HCT116 (cell line): ENCODE measurements at regions not wholly inside any gene's neighbourhood (a gene's known extent, or its start where the extent isn't known, plus 50 kb on each side); places are given as distances from the start of the nearest gene placed in this dataset.

Experiments
- ATAC-seq: fragments of 200-7000 bp; cut with Tn5 transposase; 2 replicates; pipeline ENCODE4 v1.9.1; 2020; ENCODE audit warnings: mild to moderate bottlenecking, moderate library complexity
- BruUV-seq: library from RNA; stranded (reverse); fragments of 400-500 nt; replicated peaks from 2 replicates; lab custom pipeline; 2021; lab: Mats Ljungman, UMichigan
- CTCF ChIA-PET: fragments of 300-600 bp; sonication (Branson Sonifier 250); formaldehyde crosslinking; loops from one replicate; lab custom pipeline; 2021; ENCODE audit warnings: antibody characterized with exemption; lab: Charles Lee
- POLR2A ChIA-PET: fragments of 300-600, 350-600 bp; sonication (Branson Sonifier 250); formaldehyde crosslinking; loops from one replicate; lab custom pipeline; 2021; ENCODE audit warnings: antibody characterized with exemption; lab: Charles Lee
- RAD21 ChIA-PET, 2 experiments: fragments of 300-600 bp; sonication (Branson Sonifier 250); formaldehyde crosslinking; loops; one replicate each; lab custom pipeline; 2023; ENCODE audit warnings: low total read pairs in 2 of 2; ENCODE audit not compliant: uncharacterized antibody in 2 of 2, unreplicated experiment in 2 of 2, low non-redundant PET in 1 of 2; lab: Charles Lee
- DNase-seq: peaks from one replicate; pipeline ENCODE4 v3.0.0-alpha.2; 2010; ENCODE audit warnings: low read depth, low spot score
- H2AFZ ChIP-seq: fragments of 200-600 bp; shearing (Covaris generic), sonication (generic); 2 replicates; pipeline ENCODE4 v1.6.1; 2017; ENCODE audit warnings: low read depth, mixed run types, mixed read lengths, antibody characterized with exemption, low read length; ENCODE audit not compliant: poor library complexity, severe bottlenecking
- H3K27ac ChIP-seq: 2 replicates; pipeline ENCODE4 v1.5.1; 2012; ENCODE audit warnings: low read depth, low read length
- H3K27me3 ChIP-seq: fragments of 200-600 bp; sonication (generic); 2 replicates; pipeline ENCODE4 v1.6.1; 2016; ENCODE audit warnings: mixed run types, low read length, mixed read lengths; ENCODE audit not compliant: insufficient read depth
- H3K36me3 ChIP-seq, 2 experiments: fragments of 200-500 bp in 1 of 2; fragments of 200-600 bp in 1 of 2; sonication (Bioruptor generic) in 1 of 2; sonication (generic) in 1 of 2; 2 replicates each; pipeline versions ENCODE4 v1.5.1 to v1.6.1; 2014 to 2016; ENCODE audit warnings: low read length in 2 of 2, inconsistent platforms in 1 of 2, mixed read lengths in 1 of 2, mixed run types in 1 of 2; ENCODE audit not compliant: insufficient read depth in 2 of 2, control insufficient read depth in 1 of 2
- H3K4me1 ChIP-seq, 2 experiments: fragments of 200-600 bp in 1 of 2; sonication (generic) in 1 of 2; 2 replicates each; pipeline versions ENCODE4 v1.5.1 to v1.6.1; 2012 to 2017; ENCODE audit warnings: low read length in 2 of 2, inconsistent platforms in 1 of 2, mild to moderate bottlenecking in 1 of 2, mixed read lengths in 1 of 2, mixed run types in 1 of 2, moderate library complexity in 1 of 2; ENCODE audit not compliant: insufficient read depth in 2 of 2, control insufficient read depth in 1 of 2
- H3K4me2 ChIP-seq: fragments of 200-600 bp; sonication (generic); 2 replicates; pipeline ENCODE4 v1.6.1; 2017; ENCODE audit warnings: mixed run types, low read length, mixed read lengths
- H3K4me3 ChIP-seq, 2 experiments: fragments of 200-600 bp in 1 of 2; sonication (generic) in 1 of 2; replicated peaks in 1 of 2; 2 replicates each; pipeline ENCODE4 v1.5.1; 2011 to 2016; ENCODE audit warnings: low read length in 2 of 2, control low read depth in 1 of 2, low read depth in 1 of 2, mild to moderate bottlenecking in 1 of 2, mixed read lengths in 1 of 2, mixed run types in 1 of 2
- H3K79me2 ChIP-seq: fragments of 200-600 bp; sonication (generic); 2 replicates; pipeline ENCODE4 v1.6.1; 2017; ENCODE audit warnings: mild to moderate bottlenecking, mixed run types, low read length, moderate library complexity, mixed read lengths; ENCODE audit not compliant: insufficient read depth
- H3K9ac ChIP-seq: fragments of 200-600 bp; sonication (generic); 2 replicates; pipeline ENCODE4 v1.6.1; 2016; ENCODE audit warnings: low read length, mixed read lengths
- H3K9me2 ChIP-seq: fragments of 200-600 bp; sonication (generic), shearing (Covaris generic); 2 replicates; pipeline ENCODE4 v1.6.1; 2017; ENCODE audit warnings: mixed run types, mild to moderate bottlenecking, moderate library complexity; ENCODE audit not compliant: insufficient read depth
- H3K9me3 ChIP-seq, 2 experiments: fragments of 200-500 bp in 1 of 2; fragments of 200-600 bp in 1 of 2; sonication (Bioruptor generic) in 1 of 2; sonication (generic) in 1 of 2; 2 replicates each; pipeline ENCODE4 v1.6.1; 2014 to 2017; ENCODE audit warnings: low read length in 2 of 2, mixed read lengths in 2 of 2, inconsistent platforms in 1 of 2, low read depth in 1 of 2, mild to moderate bottlenecking in 1 of 2, mixed run types in 1 of 2, moderate library complexity in 1 of 2; ENCODE audit not compliant: control insufficient read depth in 1 of 2, insufficient read depth in 1 of 2
- H4K20me1 ChIP-seq: fragments of 200-600 bp; sonication (generic), shearing (Covaris generic); 2 replicates; pipeline ENCODE4 v1.6.1; 2017; ENCODE audit warnings: mixed run types, mild to moderate bottlenecking, moderate library complexity; ENCODE audit not compliant: insufficient read depth
- CEBPB ChIP-seq: IDR thresholded peaks from 2 replicates; pipeline ENCODE4 v1.6.1; 2012; ENCODE audit warnings: low read depth
- EGR1 ChIP-seq: IDR thresholded peaks from 2 replicates; pipeline ENCODE4 v1.6.1; 2012; ENCODE audit warnings: low read depth
- JUND ChIP-seq: IDR thresholded peaks from 2 replicates; pipeline ENCODE4 v1.6.1; 2012
- POLR2A ChIP-seq: IDR thresholded peaks from 2 replicates; pipeline ENCODE4 v1.7.0; 2011; ENCODE audit warnings: borderline replicate concordance; ENCODE audit not compliant: insufficient read depth, insufficient read length; ENCODE audit errors: extremely low read depth
- SIN3A ChIP-seq: IDR thresholded peaks from 2 replicates; pipeline ENCODE4 v1.6.1; 2012; ENCODE audit warnings: low read depth
- SP1 ChIP-seq: IDR thresholded peaks from 2 replicates; pipeline ENCODE4 v1.6.1; 2012; ENCODE audit warnings: low read depth
- SRF ChIP-seq: IDR thresholded peaks from 2 replicates; pipeline ENCODE4 v1.6.1; 2012; ENCODE audit warnings: low read depth
- intact Hi-C: fragments of 100-400 bp; cut with micrococcal nuclease; formaldehyde crosslinking; loops from 2 replicates; pipeline ENCODE4 v1.10.0; 2022
- TF ChIP-seq, protein P1 (sequence below): IDR thresholded peaks from 2 replicates; pipeline ENCODE4 v1.6.1; 2012; ENCODE audit warnings: low read depth
- TF ChIP-seq, protein P2 (sequence below): IDR thresholded peaks from 2 replicates; pipeline ENCODE4 v1.6.1; 2012
- TF ChIP-seq, protein P3 (sequence below), 3 experiments: fragments of 200-600 bp in 1 of 3; sonication (generic) in 1 of 3; IDR thresholded peaks in 2 of 3; conservative IDR thresholded peaks in 1 of 3; 2 replicates each; pipeline ENCODE4 v1.5.1; 2012 to 2017; ENCODE audit warnings: low read depth in 2 of 3, low read length in 2 of 3, antibody characterized with exemption in 1 of 3, borderline replicate concordance in 1 of 3, control low read depth in 1 of 3, mild to moderate bottlenecking in 1 of 3, mixed read lengths in 1 of 3, mixed run types in 1 of 3, moderate library complexity in 1 of 3; ENCODE audit not compliant: insufficient read depth in 1 of 3
- TF ChIP-seq, protein P4 (sequence below): IDR thresholded peaks from 2 replicates; pipeline ENCODE4 v1.6.1; 2011; ENCODE audit warnings: mild to moderate bottlenecking, low read length, moderate library complexity; ENCODE audit not compliant: insufficient replicate concordance; ENCODE audit errors: extremely low read depth

DNA sequence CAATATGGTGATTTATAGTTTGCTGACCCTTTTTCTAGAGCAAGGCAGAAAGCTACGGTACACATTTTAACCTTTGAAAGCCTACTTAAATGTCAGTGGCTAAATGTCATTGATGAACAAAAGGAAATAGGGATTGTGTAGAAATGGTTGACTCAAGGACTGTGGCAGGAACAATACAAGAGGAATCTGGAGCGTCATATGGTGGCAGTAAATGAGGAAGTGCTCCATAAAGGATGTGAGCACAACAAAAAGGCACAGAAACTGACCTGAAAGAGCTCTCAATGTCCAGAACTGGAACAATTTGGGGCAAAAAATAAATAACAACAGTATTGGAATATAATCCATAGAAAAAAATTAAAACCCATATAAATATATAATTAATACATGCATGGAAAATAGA, 443.9 kb upstream of the VRK2 start (continued):
- no peak for TF ChIP-seq EGR1

DNA sequence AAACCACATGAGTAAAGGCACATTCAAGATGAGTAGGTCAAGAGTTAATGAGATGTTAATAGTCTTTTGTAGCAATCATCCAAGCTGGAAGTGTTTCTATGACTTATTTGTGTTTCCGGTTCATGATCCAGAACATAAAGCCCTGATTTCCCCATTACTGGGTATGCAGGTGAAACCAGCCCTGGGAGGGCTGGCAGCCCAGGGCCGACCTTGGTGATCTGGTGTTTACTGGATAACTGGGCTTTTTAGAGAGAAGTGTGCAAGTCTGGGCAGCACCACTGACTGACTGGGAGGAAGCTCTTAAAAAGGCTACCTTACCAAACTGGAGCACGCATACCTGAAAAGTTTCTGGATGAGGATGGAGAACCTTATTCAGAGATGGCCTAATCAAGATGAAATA, 431.6 kb upstream of the VRK2 start:
- Histone ChIP-seq H4K20me1 (no peaks in the 10 kb centered on the region), H2AFZ (no peak overlapping the region), H3K36me3 (no peaks in the 10 kb centered on the region), H3K27ac (no peak overlapping the region), H3K9me2 (no peaks in the 10 kb centered on the region), H3K9me3 (no peaks in the 10 kb centered on the region), H3K9ac (no peak overlapping the region), H3K79me2 (no peaks in the 10 kb centered on the region), H3K27me3 (no peaks in the 10 kb centered on the region), H3K4me1 (no peaks in the 10 kb centered on the region), H3K4me3 (no peak overlapping the region), H3K4me2 (no peak overlapping the region)
- intact Hi-C loops = no loop called here
- DNase-seq = no peak
- ChIA-PET RAD21 (no interaction called here), POLR2A (no interaction called here), CTCF (no interaction called here)
- TF ChIP-seq POLR2A (no peak), SIN3A (no peak), JUND (no peak), SP1 (no peak)
- ATAC-seq = no peak
- no TSS peak for BruUV-seq

DNA sequence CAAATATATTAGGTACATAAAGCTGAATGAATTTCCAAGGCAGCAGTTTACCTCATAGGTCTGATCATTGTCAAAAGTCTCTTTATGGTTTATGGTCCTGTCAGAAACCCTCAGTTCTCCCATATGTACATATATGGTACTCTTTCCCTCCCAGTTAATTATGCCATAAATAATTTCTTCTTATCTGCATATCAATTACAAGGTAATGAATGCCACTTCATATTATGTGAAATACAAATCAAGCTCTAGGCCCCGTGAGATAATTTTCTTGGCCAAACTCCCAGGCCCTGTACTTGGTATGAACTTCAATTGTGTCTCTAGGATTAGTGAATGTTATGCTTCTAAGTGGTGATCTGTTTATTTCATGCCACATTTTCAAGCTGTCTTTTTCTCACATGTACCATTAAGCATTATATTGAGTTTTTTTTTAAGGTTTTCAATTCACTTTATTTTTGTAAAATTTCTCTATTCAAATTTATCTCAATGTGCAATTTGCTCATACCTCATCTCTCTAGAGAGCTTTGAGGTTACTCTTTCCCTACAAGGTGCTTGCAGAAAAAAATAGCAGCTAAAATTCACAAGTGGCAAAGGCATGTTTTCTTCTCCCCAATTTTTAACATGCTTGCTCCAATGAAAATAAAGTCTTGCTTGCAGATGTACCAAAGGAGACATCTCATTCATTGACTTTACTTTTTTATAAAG, 430.6 kb upstream of the VRK2 start:
- Histone ChIP-seq H3K4me3 (no peak overlapping the region), H3K4me2 (no peak overlapping the region), H3K27ac (no peak overlapping the region), H3K9me2 (no peaks in the 10 kb centered on the region), H3K36me3 (no peaks in the 10 kb centered on the region), H2AFZ (no peak overlapping the region), H3K9ac (no peak overlapping the region), H3K27me3 (no peaks in the 10 kb centered on the region), H3K4me1 (no peaks in the 10 kb centered on the region), H3K9me3 (no peaks in the 10 kb centered on the region), H4K20me1 (no peaks in the 10 kb centered on the region), H3K79me2 (no peaks in the 10 kb centered on the region)
- POLR2A ChIA-PET = no interaction called here
- RAD21 ChIA-PET = no interaction called here
- ATAC-seq (no peak), DNase-seq (no peak)
- intact Hi-C loops = no loop called here
- BruUV-seq = no TSS peak
- CTCF ChIA-PET = no interaction called here
- TF ChIP-seq, protein P1, sequence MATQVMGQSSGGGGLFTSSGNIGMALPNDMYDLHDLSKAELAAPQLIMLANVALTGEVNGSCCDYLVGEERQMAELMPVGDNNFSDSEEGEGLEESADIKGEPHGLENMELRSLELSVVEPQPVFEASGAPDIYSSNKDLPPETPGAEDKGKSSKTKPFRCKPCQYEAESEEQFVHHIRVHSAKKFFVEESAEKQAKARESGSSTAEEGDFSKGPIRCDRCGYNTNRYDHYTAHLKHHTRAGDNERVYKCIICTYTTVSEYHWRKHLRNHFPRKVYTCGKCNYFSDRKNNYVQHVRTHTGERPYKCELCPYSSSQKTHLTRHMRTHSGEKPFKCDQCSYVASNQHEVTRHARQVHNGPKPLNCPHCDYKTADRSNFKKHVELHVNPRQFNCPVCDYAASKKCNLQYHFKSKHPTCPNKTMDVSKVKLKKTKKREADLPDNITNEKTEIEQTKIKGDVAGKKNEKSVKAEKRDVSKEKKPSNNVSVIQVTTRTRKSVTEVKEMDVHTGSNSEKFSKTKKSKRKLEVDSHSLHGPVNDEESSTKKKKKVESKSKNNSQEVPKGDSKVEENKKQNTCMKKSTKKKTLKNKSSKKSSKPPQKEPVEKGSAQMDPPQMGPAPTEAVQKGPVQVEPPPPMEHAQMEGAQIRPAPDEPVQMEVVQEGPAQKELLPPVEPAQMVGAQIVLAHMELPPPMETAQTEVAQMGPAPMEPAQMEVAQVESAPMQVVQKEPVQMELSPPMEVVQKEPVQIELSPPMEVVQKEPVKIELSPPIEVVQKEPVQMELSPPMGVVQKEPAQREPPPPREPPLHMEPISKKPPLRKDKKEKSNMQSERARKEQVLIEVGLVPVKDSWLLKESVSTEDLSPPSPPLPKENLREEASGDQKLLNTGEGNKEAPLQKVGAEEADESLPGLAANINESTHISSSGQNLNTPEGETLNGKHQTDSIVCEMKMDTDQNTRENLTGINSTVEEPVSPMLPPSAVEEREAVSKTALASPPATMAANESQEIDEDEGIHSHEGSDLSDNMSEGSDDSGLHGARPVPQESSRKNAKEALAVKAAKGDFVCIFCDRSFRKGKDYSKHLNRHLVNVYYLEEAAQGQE = no peak
- TF ChIP-seq SRF (no peak), CEBPB (no peak), POLR2A (no peak)
- TF ChIP-seq, protein P2, sequence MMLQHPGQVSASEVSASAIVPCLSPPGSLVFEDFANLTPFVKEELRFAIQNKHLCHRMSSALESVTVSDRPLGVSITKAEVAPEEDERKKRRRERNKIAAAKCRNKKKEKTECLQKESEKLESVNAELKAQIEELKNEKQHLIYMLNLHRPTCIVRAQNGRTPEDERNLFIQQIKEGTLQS = no peak
- TF ChIP-seq, protein P3, sequence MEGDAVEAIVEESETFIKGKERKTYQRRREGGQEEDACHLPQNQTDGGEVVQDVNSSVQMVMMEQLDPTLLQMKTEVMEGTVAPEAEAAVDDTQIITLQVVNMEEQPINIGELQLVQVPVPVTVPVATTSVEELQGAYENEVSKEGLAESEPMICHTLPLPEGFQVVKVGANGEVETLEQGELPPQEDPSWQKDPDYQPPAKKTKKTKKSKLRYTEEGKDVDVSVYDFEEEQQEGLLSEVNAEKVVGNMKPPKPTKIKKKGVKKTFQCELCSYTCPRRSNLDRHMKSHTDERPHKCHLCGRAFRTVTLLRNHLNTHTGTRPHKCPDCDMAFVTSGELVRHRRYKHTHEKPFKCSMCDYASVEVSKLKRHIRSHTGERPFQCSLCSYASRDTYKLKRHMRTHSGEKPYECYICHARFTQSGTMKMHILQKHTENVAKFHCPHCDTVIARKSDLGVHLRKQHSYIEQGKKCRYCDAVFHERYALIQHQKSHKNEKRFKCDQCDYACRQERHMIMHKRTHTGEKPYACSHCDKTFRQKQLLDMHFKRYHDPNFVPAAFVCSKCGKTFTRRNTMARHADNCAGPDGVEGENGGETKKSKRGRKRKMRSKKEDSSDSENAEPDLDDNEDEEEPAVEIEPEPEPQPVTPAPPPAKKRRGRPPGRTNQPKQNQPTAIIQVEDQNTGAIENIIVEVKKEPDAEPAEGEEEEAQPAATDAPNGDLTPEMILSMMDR (IDR thresholded peaks at IDR 0.05 in 2 of 3, conservative IDR thresholded peaks at IDR 0.05 in 1 of 3; ENCODE audit: borderline replicate concordance in 1 of 3, insufficient read depth in 1 of 3, low read depth in 2 of 3, low read length in 2 of 3) = no peak
- TF ChIP-seq, protein P4, sequence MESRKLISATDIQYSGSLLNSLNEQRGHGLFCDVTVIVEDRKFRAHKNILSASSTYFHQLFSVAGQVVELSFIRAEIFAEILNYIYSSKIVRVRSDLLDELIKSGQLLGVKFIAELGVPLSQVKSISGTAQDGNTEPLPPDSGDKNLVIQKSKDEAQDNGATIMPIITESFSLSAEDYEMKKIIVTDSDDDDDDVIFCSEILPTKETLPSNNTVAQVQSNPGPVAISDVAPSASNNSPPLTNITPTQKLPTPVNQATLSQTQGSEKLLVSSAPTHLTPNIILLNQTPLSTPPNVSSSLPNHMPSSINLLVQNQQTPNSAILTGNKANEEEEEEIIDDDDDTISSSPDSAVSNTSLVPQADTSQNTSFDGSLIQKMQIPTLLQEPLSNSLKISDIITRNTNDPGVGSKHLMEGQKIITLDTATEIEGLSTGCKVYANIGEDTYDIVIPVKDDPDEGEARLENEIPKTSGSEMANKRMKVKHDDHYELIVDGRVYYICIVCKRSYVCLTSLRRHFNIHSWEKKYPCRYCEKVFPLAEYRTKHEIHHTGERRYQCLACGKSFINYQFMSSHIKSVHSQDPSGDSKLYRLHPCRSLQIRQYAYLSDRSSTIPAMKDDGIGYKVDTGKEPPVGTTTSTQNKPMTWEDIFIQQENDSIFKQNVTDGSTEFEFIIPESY = no peak
